ENCODE measurements at regions not wholly inside any gene's neighbourhood (a gene's known extent, or its start where the extent isn't known, plus 50 kb on each side); places are given as distances from the start of the nearest gene placed in this dataset.
A peak's percentile ranks its signal among the peaks of the same experiment; 100 is the strongest.
"Not testable (repeated sequence)": the region's sequence is repeated elsewhere in the genome, so short reads cannot be mapped to it uniquely, and the experiment has no call there.

DNA sequence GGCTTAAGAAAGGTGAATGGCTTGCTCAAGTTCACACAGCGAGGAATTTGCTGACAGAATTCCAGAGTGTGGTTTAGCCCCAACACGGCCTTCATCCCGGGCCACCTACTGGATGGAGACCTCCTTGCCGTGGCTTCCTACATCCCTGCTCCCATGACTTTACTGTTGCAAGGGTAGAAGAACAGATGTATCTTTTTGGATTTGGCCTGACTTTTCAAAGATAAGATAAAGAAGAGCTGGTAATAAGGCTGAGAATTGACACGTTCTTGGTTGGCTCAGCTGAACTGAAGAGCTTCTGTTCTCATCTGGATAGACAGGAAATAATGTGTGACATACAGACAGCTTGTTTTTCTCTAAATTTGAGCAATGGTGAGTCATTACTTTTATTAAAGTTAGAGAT is 113.1 kb downstream of the KLF5 start:
- DNase-seq, result no peak

GRCh38 chr13:73171271-73171682 is 112.5 kb downstream of the KLF5 start:
- no peak for DNase-seq

DNA sequence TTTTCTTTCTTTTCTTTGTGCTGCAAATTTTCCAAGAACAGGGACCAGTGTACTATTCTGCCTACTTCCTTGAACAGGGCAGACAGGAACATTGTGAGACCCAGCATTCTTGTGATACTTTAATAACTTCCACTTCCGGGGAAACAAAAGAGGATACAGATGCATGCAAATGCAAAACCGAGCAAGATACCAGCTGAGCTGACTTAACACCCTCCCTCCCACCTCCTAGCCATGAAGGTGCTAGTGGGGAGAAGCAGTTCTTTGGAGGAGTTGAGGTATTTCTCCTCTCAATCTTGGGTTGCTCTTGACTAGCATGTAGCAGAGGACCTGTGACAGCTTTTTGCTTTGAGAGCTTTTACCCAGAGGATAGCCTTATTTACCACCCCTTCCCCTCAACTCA is 111.2 kb downstream of the KLF5 start:
- no peak for DNase-seq

DNA sequence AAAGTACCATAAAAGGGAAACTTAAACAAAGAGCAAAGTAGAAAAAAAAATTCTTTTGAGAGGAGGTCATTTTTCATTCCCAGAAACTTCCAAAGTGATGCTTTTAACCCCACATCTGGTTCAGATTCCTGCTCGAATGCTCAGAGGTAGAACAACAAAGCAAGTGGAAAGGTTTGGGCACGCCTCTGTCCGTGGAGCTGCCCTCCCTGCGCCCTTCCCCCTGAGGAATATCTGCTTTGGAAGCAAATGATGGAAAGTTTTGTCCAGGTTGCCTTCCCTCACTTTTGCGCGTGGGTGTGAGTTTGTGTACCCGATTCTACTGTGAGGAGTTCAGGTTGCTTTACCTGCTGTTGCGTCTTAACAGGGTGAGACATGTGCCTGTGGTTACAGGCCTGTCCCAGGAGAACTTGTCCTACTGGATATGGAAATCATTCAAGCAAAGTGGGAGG is 110.2 kb downstream of the KLF5 start:
- DNase-seq, result no peak

DNA sequence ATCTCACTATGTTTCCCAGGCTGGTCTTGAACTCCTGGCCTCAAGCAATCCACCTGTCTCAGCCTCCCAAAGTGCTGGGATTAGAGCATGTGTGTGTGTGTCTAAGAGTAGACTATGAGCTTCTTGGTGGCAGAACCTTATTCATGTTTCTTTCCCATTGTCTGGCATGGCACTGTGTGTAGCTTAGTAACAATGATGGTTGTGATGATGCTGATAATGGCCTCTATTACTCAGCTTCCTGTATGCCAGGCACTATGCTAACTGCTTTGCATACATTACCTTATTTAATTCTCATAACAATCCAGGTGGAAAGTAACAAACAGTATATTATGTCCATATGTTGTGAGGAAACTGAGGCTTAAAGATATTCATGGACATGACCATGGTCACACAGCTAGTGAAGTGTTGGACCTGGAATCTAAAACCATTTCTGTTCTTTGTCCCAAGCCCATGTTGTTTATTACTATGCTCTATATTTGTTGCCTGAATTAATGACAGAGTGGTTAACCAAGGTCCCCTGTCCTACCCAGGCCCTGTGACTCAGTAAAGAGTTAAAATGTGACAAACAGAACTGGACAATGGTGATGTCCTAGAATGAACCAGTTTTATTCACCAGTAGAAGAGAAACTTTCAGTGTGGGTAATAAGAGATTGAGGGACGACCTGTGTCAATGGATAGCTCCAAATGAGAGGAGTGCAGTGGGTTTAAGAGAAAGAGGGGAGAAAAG is 109.6 kb downstream of the KLF5 start:
- peak; percentile 17 for DNase-seq

- no peak for DNase-seq
Measured at GRCh38 chr13:73167028-73167820, 108.4 kb downstream of the KLF5 start.

DNA sequence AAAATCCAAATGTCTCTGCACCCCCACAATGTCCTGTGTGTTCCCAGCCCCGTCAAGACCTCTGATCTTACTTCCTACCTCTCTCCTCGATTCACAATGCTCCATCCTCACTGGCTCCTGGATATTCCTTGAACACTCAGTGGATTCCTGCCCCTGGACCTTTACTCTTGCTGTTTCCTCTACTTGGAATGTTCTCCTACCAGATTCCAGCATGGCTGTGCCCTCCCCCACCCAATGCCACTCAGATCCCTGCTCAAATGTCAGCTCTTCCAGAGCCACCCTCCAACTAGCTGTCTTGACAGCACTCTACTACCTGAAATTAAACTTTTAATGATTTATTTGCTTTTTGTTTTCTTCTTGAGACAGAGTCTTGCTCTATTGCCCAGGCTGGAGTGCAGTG is 107.4 kb downstream of the KLF5 start:
- DNase-seq, result no peak

GRCh38 chr13:73162912-73163911 is 104.4 kb downstream of the KLF5 start:
- DNase-seq, result no peak

DNA sequence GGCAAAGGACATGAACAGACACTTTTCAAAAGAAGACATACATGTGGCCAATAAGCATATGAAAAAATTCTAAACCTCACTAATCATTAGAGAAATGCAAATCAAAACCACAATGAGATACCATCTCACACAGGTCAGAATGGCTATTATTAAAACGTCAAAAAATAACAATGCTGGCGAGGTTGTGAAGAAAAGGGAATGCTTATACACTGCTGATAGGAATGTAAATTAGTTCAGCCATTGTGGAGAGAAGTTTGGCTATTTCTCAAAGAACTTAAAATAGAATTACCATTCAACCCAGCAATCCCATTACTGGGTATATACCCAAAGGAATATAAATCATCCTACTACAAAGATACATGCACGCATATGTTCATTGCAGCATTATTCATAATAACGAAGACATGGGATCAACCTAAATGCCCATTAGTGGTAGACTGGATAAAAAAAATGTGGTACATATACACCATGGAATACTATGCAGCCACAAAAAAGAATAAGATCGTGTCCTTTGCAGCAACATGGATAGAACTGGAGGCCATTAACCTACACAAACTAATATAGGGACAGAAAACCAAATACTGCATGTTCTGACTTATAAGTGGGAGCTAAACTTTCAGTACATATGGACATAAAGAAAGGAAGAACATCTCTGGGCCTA is 101.7 kb downstream of the KLF5 start:
- DNase-seq, result not testable (repeated sequence)

- DNase-seq, result no peak
Measured at GRCh38 chr13:73158851-73159250, 100.0 kb downstream of the KLF5 start.

- no peak for DNase-seq
Measured at GRCh38 chr13:73157031-73157430, 98.2 kb downstream of the KLF5 start.

- DNase-seq, result no peak
Measured at GRCh38 chr13:73146707-73147106, 87.9 kb downstream of the KLF5 start.

GRCh38 chr13:73142071-73142470 is 83.3 kb downstream of the KLF5 start:
- DNase-seq, result no peak

DNA sequence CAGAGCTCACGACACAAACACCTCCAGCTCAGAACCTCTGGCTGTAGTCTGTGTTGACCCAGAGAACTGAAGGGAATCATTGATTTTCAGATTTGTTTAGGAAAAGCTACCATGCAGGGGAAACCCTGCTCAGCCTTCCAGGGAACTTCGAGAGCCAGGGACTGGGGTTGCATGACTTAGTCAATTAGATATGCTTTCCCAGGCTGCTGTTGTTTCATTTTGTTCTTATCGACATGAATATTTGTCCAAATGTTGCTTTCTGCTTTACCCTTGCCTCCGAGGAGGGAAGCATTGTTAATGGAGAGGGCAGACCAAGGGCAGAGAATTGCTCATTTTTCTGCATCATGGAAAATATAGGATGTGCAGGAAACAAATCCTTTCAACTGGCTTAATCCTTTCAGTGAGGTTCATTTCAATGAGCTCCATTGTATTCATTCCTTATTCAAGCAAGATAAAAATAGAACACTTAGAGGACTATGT is 82.5 kb downstream of the KLF5 start:
- no peak for DNase-seq

DNA sequence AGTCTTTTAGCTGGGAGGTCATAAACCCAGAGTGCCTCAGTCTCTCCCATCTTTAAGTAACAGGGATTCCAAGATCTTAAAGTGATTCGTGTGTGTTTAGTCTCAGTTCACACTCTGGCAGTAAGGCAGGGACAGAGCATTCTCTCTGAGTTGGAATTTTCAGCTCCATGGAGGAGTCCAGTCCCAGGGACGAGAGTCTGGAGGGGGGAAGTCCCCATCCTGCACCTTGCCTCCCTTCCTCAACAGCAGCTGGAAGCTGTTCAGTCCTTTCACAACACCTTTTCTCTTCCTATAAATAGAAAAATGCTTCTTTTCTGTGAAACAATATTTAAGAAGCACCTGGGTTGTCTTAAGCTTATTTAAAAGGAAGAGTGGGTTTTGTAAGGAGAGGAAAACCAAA is 82.0 kb downstream of the KLF5 start:
- DNase-seq, result no peak

- DNase-seq, result no peak
Measured at GRCh38 chr13:73138638-73139491, 80.1 kb downstream of the KLF5 start.

DNA sequence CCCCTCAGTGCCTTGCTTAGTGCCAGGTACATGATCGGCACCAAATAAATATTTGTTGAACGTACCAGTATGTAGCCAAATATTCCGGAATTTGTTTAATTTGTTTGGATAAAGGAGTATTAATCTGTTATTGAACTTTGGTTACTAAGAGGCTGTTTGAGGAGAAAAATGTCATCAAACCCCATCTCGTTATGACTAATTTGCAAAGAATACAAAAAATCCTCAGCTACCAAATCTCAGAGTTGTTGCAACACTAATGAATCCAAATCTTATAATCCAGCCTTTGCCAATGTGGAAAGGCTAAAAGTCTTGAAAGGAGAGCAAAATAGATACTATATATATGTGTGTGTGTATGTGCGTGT is 79.5 kb downstream of the KLF5 start:
- DNase-seq, result no peak

DNA sequence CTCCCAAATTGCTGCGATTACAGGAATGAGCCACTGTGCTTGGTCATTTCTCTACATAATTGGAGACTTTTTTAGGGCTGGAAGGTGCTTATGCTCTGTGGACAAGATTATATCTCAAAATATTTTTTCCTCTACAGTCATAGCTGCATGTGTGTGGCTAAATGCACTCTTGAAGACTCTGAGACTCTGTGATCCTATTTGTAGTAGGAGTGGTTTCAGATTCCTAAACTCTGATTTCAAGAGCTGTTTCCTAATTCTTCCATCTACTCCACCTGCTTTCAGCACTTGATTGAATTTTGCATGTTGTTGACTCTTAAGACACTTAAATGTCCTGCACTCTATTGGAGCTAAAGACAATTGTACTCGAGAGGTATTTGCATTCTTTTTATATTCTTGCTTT is 78.0 kb downstream of the KLF5 start:
- no peak for DNase-seq

GRCh38 chr13:73133531-73133930 is 74.7 kb downstream of the KLF5 start:
- DNase-seq, result no peak

GRCh38 chr13:73131247-73131646 is 72.4 kb downstream of the KLF5 start:
- DNase-seq, result no peak

GRCh38 chr13:73129023-73129422 is 70.2 kb downstream of the KLF5 start:
- peak; percentile 24 for DNase-seq
